H1 (cell line): ENCODE measurements at regions not wholly inside any gene's neighbourhood (a gene's known extent, or its start where the extent isn't known, plus 50 kb on each side); places are given as distances from the start of the nearest gene placed in this dataset.

Experiments
- SP1 ChIP-seq: IDR thresholded peaks from 2 replicates; pipeline ENCODE4 v1.6.1; 2011; ENCODE audit warnings: low read depth, low read length

GRCh38 chr7:82617156-82617555, 173.6 kb upstream of the CACNA2D1 start (continued):
- no peak for TF ChIP-seq SP1
